WI38 (cell line): ENCODE measurements at regions not wholly inside any gene's neighbourhood (a gene's known extent, or its start where the extent isn't known, plus 50 kb on each side); places are given as distances from the start of the nearest gene placed in this dataset.

Source experiments
- H3K4me3 ChIP-seq: 2 replicates; pipeline ENCODE4 v1.5.1; 2011; ENCODE audit warnings: low read depth, mild to moderate bottlenecking, control low read depth, low read length
- CTCF ChIP-seq: IDR thresholded peaks from 2 replicates; pipeline ENCODE4 v1.5.1; 2012; ENCODE audit warnings: low read depth, mild to moderate bottlenecking, control low read depth, low read length

DNA sequence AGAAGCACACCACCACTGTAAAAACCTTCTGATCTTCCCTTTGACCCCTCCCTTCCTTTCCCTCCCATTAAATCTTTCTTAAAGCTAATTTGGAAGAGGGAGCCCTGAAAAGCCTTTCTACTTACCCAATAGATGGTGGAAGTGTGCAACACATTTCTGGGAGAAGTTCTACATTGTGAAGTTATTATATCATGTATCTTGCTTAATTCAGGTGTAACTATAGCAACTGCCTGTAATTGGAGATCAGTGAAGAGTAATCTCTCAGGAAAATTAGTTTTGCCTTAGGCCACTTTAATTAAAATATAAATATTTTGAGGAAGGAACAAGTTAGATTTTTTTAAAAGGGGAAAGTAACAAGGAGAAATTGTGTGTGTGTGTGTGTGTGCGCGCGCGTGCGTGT lies 266.0 kb downstream of the SH3BP4 start:
- no peak for TF ChIP-seq CTCF
- no peak overlapping the region for H3K4me3 ChIP-seq

DNA sequence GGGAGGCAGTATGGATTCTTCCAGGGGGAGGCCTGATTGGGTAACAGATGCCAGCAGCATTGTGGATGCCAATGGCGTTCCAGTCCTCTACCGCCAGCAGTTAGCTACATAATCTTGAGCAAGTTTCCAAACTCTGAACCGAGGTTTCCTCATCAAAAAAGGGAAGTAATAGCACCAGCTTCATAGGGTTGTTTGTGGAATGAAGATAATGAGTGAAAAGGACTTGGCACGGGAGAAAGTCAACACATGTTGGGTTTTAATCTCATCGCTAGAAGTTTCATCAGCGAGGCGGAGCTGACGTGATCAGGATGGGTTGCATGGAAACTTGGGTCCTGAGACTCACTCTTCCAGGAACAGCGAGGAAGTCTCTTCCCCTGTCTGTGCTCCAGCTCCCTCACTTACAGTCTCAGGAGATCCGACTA lies 266.7 kb downstream of the SH3BP4 start:
- no peak overlapping the region for H3K4me3 ChIP-seq

GRCh38 chr2:235219048-235219447 lies 267.2 kb downstream of the SH3BP4 start:
- H3K4me3 ChIP-seq, result no peak overlapping the region
- TF ChIP-seq CTCF, result no peak

More for the DNA sequence above, 266.7 kb downstream of the SH3BP4 start:
- TF ChIP-seq CTCF, result no peak

- TF ChIP-seq CTCF, result no peak
- H3K4me3 ChIP-seq, result no peak overlapping the region
Measured at GRCh38 chr2:235220331-235220730, 268.5 kb downstream of the SH3BP4 start.

DNA sequence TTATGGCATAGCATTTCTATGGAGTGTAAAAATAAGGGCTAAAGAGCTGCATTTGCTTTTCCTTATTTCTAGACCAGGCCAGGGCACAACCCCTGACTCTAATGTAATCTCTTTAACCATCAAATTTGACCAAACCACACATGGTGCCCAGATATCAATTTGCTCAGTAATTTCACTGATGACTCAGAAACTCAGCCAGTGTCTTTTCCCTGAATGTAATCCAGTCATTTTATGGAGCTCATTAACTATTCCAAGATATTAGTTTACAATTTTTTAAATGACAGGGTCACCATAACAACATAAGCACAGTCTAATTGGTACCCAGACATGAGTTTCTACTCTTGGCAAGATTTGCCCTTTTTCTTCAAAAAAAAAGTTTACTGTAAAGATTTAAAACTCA lies 270.8 kb upstream of the AGAP1 start:
- TF ChIP-seq CTCF, result no peak

GRCh38 chr2:235224410-235224809 lies 269.4 kb upstream of the AGAP1 start:
- TF ChIP-seq CTCF, result no peak

More for the DNA sequence above, 270.8 kb upstream of the AGAP1 start:
- H3K4me3 ChIP-seq, result no peak overlapping the region

GRCh38 chr2:235225261-235225660 lies 268.6 kb upstream of the AGAP1 start:
- no peak overlapping the region for H3K4me3 ChIP-seq
- TF ChIP-seq CTCF, result no peak

More at GRCh38 chr2:235224410-235224809, 269.4 kb upstream of the AGAP1 start:
- H3K4me3 ChIP-seq, result no peak overlapping the region
